GM21526 (cell line): ENCODE measurements at regions not wholly inside any gene's neighbourhood (a gene's known extent, or its start where the extent isn't known, plus 50 kb on each side); places are given as distances from the start of the nearest gene placed in this dataset.
"Not testable (repeated sequence)": the region's sequence is repeated elsewhere in the genome, so short reads cannot be mapped to it uniquely, and the experiment has no call there.

ENCODE experiments used
- ATAC-seq: cut with Tn5 transposase; IDR thresholded peaks from one replicate; pipeline ENCODE4 v1.9.1; 2021; ENCODE audit warnings: moderate library complexity; ENCODE audit not compliant: unreplicated experiment, low FRiP score

- no peak for ATAC-seq
Measured at GRCh38 chr4:177989503-177990201, 547.4 kb upstream of the AGA start.

GRCh38 chr4:178003098-178003657 lies 560.9 kb upstream of the AGA start:
- no peak for ATAC-seq

GRCh38 chr4:178010596-178010995 lies 568.4 kb upstream of the AGA start:
- no peak for ATAC-seq

GRCh38 chr4:178015046-178015445 lies 572.8 kb upstream of the AGA start:
- not testable (repeated sequence) for ATAC-seq

- ATAC-seq = no peak
Measured at GRCh38 chr4:178026999-178027398, 584.8 kb upstream of the AGA start.

GRCh38 chr4:178027796-178028195 lies 585.6 kb upstream of the AGA start:
- ATAC-seq = no peak

- no peak for ATAC-seq
Measured at GRCh38 chr4:178028481-178028880, 586.2 kb upstream of the AGA start.

- no peak for ATAC-seq
Measured at GRCh38 chr4:178037459-178038214, 595.4 kb upstream of the AGA start.

- ATAC-seq = no peak
Measured at GRCh38 chr4:178056996-178057395, 614.8 kb upstream of the AGA start.

GRCh38 chr4:178063568-178063967 lies 621.3 kb upstream of the AGA start:
- ATAC-seq = no peak

GRCh38 chr4:178066338-178066941 lies 624.2 kb upstream of the AGA start:
- no peak for ATAC-seq

GRCh38 chr4:178068136-178068535 lies 625.9 kb upstream of the AGA start:
- ATAC-seq = no peak

GRCh38 chr4:178070163-178070562 lies 627.9 kb upstream of the AGA start:
- ATAC-seq = no peak

- ATAC-seq = no peak
Measured at GRCh38 chr4:178080312-178080711, 638.1 kb upstream of the AGA start.

GRCh38 chr4:178081176-178081575 lies 638.9 kb upstream of the AGA start:
- ATAC-seq = no peak

- no peak for ATAC-seq
Measured at GRCh38 chr4:178081896-178082295, 639.7 kb upstream of the AGA start.

- no peak for ATAC-seq
Measured at GRCh38 chr4:178082906-178083305, 640.7 kb upstream of the AGA start.

- no peak for ATAC-seq
Measured at GRCh38 chr4:178083968-178084367, 641.7 kb upstream of the AGA start.

GRCh38 chr4:178086320-178086719 lies 644.1 kb upstream of the AGA start:
- no peak for ATAC-seq

GRCh38 chr4:178090640-178091411 lies 648.6 kb upstream of the AGA start:
- no peak for ATAC-seq

- ATAC-seq = no peak
Measured at GRCh38 chr4:178102139-178102538, 659.9 kb upstream of the AGA start.
